Adrenal gland (tissue), 5 donors: ENCODE measurements at regions not wholly inside any gene's neighbourhood (a gene's known extent, or its start where the extent isn't known, plus 50 kb on each side); places are given as distances from the start of the nearest gene placed in this dataset.

Experiments used
- CTCF ChIP-seq, 6 experiments: fragments of 450-650 bp in 4 of 6; fragments of 200-600 bp in 2 of 6; sonication (generic) in 1 of 6; IDR thresholded peaks; 1 replicate in 5 of 6; 2 replicates in 1 of 6; pipeline versions ENCODE4 v1.5.1 to v1.8.0; 2016 to 2021; ENCODE audit warnings: antibody characterized with exemption in 6 of 6, mild to moderate bottlenecking in 2 of 6, moderate library complexity in 1 of 6
- POLR2A ChIP-seq, 2 donors: fragments of 450-650 bp; IDR thresholded peaks; one replicate each; pipeline ENCODE4 v1.6.1; 2017; ENCODE audit warnings: antibody characterized with exemption in 2 of 2, mild to moderate bottlenecking in 2 of 2, moderate library complexity in 1 of 2
- donor health status: DM: no; HTN: no; CAD: no.

- no peak for TF ChIP-seq CTCF (IDR thresholded peaks at IDR 0.05)
- TF ChIP-seq POLR2A (IDR thresholded peaks at IDR 0.05): no peak
Observed at GRCh38 chr16:86992587-86992986, 324.6 kb downstream of the C16orf95 start.
